ENCODE measurements at regions not wholly inside any gene's neighbourhood (a gene's known extent, or its start where the extent isn't known, plus 50 kb on each side); places are given as distances from the start of the nearest gene placed in this dataset.

- TF ChIP-seq ESRRG (CRISPR knock-in tag; IDR thresholded peaks at IDR 0.05) (no peak), OSR1 (CRISPR knock-in tag; IDR thresholded peaks at IDR 0.05) (no peak), CSRNP3 (CRISPR knock-in tag; IDR thresholded peaks at IDR 0.05) (no peak), RARB (CRISPR knock-in tag; IDR thresholded peaks at IDR 0.05) (no peak), PATZ1 (CRISPR knock-in tag; IDR thresholded peaks at IDR 0.05; ENCODE audit: borderline replicate concordance) (no peak), TOX (CRISPR knock-in tag; IDR thresholded peaks at IDR 0.05; ENCODE audit: borderline replicate concordance) (no peak), TCF4 (CRISPR knock-in tag; IDR thresholded peaks at IDR 0.05; ENCODE audit: borderline replicate concordance) (no peak), ZC3H10 (CRISPR knock-in tag; IDR thresholded peaks at IDR 0.05) (no peak), POU6F1 (CRISPR knock-in tag; IDR thresholded peaks at IDR 0.05; ENCODE audit: borderline replicate concordance, low read depth) (no peak), ZFP30 (CRISPR knock-in tag; IDR thresholded peaks at IDR 0.05) (no peak), ZNF70 (CRISPR knock-in tag; IDR thresholded peaks at IDR 0.05) (no peak), PPARA (CRISPR knock-in tag; IDR thresholded peaks at IDR 0.05; ENCODE audit: borderline replicate concordance) (no peak), ARNTL (CRISPR knock-in tag; IDR thresholded peaks at IDR 0.05; ENCODE audit: borderline replicate concordance, low read depth) (no peak), BACH2 (CRISPR knock-in tag; IDR thresholded peaks at IDR 0.05; ENCODE audit: borderline replicate concordance) (no peak)
Observed at GRCh38 chr6:21785164-21785563, 191.6 kb downstream of the SOX4 start.
